AG20443 (cell line): ENCODE measurements at regions not wholly inside any gene's neighbourhood (a gene's known extent, or its start where the extent isn't known, plus 50 kb on each side); places are given as distances from the start of the nearest gene placed in this dataset.
A peak's percentile ranks its signal among the peaks of the same experiment; 100 is the strongest.
"Not testable (repeated sequence)": the region's sequence is repeated elsewhere in the genome, so short reads cannot be mapped to it uniquely, and the experiment has no call there.

Source experiments
- DNase-seq: peaks from one replicate; pipeline ENCODE4 v3.0.0; 2012; ENCODE audit warnings: low spot score, mixed read lengths

DNA sequence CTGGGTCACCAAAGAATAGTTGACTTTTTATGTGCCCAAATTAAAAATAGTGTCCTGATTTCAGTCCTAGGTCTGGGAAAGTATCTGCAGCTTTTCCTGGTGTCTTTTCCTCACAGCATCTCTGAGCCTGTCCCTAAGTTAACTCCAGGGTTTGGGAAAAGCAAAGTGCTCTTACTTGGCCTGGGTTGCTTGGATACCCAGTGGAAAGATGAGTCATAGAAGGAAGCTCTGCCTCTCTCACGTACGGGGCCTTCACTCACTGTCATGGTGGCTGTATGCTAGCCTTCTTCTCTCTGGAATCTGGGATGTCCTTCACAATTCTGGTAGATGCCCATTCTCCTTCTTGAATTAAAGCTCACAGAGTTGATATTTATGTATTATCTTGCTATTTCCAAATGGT, 607.3 kb downstream of the ANKRD50 start:
- DNase-seq: peak; percentile 27

- DNase-seq: no peak
Measured at GRCh38 chr4:124111411-124111810, 601.1 kb downstream of the ANKRD50 start.

- DNase-seq: peak; percentile 53
Measured at GRCh38 chr4:124111922-124112321, 600.6 kb downstream of the ANKRD50 start.

DNA sequence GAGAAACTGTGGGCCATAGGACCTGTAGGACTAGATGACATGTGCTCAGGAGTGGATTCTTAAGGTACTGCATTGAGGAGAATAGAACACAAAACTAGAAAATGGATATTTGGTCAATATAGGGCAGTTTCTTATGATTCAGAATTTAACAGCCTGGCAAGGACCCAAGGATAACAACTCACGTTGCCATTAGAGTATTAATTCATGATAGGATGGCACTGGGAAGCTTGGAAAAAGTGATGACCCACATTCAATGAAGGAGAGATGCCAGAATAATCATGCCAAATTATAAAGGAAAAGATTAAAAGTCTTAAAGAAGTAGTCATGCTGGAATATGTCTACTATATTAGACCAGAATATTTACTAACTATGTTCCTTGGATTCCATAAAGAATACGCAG, 594.5 kb downstream of the ANKRD50 start:
- no peak for DNase-seq

- no peak for DNase-seq
Measured at GRCh38 chr4:124121461-124121971, 591.0 kb downstream of the ANKRD50 start.

- no peak for DNase-seq
Measured at GRCh38 chr4:124123181-124123580, 589.4 kb downstream of the ANKRD50 start.

- DNase-seq: no peak
Measured at GRCh38 chr4:124123721-124124120, 588.8 kb downstream of the ANKRD50 start.

DNA sequence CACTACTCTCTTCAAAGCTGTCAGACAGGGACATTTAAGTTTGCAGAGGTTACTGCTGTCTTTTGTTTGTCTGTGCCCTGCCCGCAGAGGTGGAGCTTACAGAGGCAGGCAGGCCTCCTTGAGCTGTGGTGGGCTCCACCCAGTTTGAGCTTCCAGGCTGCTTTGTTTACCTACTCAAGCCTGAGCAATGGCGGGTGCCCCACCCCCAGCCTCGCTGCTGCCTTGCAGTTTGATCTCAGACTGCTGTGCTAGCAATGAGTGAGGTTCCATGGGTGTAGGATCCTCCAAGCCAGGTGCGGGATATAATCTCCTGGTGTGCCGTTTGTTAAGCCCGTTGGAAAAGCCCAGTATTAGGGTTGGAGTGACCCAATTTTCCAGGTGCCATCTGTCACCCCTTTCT, 581.2 kb downstream of the ANKRD50 start:
- not testable (repeated sequence) for DNase-seq

DNA sequence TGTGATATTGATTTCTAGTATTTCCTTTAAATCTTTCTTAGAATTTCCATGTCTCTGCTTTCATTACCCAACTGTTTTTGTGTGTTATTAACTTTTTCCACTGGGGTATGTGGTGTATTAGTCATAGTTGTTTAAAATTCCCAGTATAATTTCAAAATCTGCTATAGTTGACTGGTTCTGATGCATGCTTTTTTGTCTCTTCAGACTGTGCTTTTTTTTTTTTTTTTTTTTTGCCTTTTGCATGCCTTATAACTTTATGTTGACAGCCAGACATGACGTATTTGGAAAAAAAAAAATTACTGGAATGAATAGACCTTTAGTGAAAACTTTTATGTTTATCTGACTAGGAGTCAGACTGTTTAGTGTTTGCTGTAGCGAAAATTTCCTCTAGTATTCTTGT, 580.4 kb downstream of the ANKRD50 start:
- DNase-seq: no peak

- no peak for DNase-seq
Measured at GRCh38 chr4:124133753-124134152, 578.8 kb downstream of the ANKRD50 start.

DNA sequence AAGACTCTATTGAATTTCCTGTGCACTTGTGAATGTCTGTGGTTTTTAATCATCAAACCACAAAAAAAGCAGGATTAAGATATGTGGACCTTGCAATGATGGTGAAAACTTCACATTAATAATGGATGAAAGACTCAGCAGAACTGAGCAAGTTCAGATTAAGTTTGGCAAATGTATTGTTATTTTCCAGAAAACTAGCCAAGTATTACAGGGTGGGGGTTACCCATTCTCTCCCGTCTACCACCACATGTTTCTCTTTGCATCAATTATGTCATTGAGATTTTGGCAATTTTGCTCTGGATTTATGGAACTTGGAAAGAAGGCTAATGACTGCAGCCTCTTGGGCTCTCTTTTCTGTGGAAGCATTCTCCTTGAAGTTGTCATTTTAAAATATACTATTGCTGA, 577.1 kb downstream of the ANKRD50 start:
- peak; percentile 9 for DNase-seq

GRCh38 chr4:124139044-124139443, 573.5 kb downstream of the ANKRD50 start:
- no peak for DNase-seq

DNA sequence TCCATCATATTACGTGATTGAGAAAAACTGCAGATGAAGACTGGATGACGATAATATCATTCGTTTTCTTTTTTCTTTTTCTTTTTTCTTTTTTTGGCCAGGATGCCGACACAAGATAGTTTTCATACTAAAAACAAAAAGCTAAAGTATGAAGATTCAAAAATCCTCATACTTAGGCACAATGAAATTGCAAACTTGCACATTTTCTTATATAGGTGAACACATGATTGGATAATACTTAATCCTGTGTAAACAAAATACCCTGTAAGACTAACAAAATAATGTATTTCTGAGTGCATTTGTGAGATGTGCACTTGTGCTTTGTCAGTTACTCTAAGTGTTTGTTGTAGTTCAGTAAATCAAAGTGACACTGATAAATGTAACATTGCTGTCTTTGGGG, 568.9 kb downstream of the ANKRD50 start:
- DNase-seq: no peak

- peak; percentile 22 for DNase-seq
Measured at GRCh38 chr4:124144238-124144654, 568.3 kb downstream of the ANKRD50 start.

DNA sequence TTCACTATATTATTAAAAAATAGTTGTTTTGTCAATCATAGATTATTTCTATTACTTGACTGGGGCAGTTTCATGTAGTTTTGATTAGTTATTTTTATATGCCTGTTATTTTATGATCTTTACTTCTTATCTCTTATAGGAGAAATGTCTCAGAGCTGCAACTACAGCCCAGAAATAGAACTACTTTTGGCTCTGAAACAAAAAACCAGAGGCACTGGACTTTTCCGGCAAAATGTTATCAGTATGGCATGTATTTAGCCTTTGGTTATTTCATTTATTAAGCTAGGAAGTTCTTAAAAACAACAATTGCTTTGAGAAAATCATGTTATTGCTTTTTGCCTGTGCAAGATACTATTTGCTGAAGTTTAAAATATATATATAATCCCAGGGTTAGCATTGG, 566.5 kb downstream of the ANKRD50 start:
- DNase-seq: no peak

GRCh38 chr4:124151031-124151430, 561.5 kb downstream of the ANKRD50 start:
- no peak for DNase-seq

DNA sequence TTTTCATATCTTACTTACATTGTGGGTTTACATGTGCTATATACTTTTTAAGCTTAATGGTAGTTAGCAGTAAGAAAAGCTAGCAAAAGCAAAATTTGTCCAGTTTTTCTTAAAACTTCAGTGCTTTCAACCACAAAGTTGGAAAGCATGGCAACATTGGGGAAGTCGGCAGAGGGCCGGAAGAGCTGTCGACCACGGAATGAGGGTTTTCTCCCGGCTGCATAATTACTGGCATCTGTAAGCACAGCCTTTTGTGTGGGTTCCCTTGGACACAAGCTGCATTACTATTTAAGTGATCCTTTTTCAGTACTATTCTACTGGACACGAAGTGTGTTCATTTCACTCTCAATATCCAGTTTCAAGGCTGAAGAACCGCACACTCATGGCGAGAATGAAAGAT, 560.4 kb downstream of the ANKRD50 start:
- DNase-seq: no peak

GRCh38 chr4:124155239-124155638, 557.3 kb downstream of the ANKRD50 start:
- DNase-seq: no peak

DNA sequence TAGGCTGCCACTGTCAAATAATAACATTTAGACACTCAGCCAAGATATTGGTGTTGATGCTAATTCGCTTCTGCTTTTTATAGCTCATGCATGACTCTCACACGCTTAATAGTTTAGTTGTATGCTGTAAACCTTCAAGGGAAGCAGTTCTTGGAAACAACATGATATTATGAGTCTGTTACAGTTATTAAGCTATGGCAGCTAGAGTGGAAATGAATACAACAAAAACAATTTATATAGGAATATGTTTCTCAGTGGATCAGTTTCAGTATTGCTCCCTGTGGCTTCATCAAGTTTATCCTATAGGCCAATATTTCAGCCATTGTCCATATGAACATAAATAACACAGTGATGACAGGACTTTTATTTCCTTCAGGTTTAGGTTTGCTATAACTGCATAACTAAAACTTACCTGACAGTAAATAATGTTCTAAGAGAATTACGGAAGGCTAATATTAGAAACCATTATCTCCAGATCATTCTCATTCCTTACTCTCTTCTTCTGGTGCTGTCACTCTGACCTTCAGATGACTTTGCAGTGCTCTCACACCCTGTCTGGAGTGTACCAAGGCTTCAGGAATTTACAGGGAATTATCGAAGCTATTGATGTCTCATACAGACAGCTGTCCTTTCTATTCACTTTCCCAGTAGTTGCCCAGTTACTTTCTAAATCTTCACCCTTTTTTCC, 555.0 kb downstream of the ANKRD50 start:
- DNase-seq: no peak

DNA sequence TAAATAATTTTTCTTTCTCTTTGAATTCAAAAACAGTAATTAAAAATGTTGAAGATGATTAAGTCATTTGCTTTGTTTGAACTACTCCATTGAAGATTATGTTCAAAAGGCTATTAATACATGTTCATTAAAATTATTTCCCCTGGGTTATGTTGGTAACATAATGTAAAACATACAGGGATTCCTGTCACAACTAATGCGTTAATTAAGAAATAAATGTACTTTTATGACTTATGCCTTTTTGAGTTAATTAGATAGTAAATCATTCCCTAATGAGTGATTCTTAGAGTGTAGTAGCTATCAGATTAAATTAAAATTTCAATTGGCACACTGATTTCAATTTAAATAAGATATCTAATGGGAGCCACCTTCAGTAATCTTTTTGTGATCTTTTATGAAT, 549.1 kb downstream of the ANKRD50 start:
- DNase-seq: no peak

DNA sequence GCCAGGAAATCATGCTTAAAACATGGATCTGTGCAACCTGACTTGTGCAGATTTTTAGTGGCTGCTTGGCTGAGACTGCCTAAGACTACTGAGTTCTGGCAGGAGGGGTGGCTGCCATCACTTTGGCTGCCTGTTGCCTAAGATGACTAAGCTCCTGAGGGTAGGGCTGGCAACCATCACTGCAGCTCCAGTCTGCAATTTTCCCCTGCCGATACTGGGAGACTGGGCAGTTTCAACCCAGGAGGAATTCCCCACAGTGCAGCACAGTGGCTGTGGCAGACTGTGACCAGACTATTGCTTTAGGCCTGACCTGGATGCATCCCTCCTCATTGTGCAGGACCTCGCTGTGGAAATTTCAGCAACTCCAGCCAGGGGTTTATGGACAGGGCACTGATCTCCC, 544.9 kb downstream of the ANKRD50 start:
- peak; percentile 47 for DNase-seq

- not testable (repeated sequence) for DNase-seq
Measured at GRCh38 chr4:124169524-124169923, 543.0 kb downstream of the ANKRD50 start.

DNA sequence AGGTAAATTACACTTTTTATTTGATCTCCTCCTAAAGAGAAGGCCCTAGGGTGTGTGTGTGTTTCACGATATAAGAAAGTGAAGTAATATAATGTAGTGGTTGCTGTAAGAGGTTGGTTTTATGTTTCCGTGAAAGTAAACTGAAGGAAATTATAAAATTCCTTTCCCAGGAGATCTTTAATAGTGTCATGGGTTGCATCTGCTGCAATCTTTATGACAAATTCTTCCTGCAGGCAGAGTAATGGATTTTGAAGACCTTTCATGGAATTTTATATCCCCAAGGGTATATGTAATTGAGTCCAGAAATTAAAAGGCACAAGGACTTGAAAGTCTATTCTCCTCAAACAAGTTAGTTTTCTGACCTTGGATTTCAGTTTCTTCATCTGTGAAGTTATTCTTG, 538.6 kb downstream of the ANKRD50 start:
- no peak for DNase-seq
